ENCODE measurements at regions not wholly inside any gene's neighbourhood (a gene's known extent, or its start where the extent isn't known, plus 50 kb on each side); places are given as distances from the start of the nearest gene placed in this dataset.

- TF ChIP-seq TAF1 (IDR thresholded peaks at IDR 0.05; ENCODE audit: low read depth, low read length): no peak
- no peak for TF ChIP-seq POLR2A (IDR thresholded peaks at IDR 0.05; ENCODE audit: low read depth, low read length)
These were observed 262.4 kb upstream of the PDE3A start for GRCh38 chr12:20105943-20106342.

Data from GM12891 (cell line).